ENCODE measurements at regions not wholly inside any gene's neighbourhood (a gene's known extent, or its start where the extent isn't known, plus 50 kb on each side); places are given as distances from the start of the nearest gene placed in this dataset.

DNA sequence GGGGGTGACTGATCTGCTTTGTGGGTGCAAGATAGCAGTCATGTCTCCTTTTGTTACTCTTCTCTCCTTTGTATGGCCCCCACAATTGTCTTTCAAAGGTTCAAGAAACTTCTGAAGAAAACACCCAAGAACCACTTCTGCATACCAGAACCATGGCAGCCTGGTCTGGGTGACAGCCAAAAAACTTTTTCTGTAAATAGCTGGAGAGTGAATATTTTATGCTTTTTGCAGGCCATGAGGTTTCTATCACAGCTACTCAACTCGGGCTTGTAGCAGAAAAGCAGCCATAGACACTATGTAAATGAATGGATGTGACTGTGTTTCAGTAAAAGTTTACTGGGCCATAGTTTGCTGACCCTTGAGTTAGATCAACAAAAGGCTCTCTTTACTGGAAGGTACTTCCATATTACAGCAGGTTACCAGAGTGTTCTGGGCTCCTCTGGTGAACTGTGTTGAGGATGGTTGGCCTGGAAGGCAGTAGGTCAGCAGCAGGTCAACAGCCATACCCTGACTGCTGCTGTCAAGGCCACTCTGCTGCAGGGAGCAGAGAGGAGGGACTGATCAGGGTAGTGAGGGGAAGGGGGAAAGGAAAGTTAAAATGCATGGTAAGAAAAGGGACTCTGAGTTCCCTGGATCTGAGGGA lies 116.4 kb downstream of the GDAP2 start:
- no peak for DNase-seq
